ENCODE measurements at regions not wholly inside any gene's neighbourhood (a gene's known extent, or its start where the extent isn't known, plus 50 kb on each side); places are given as distances from the start of the nearest gene placed in this dataset.
A peak's percentile ranks its signal among the peaks of the same experiment; 100 is the strongest.

DNA sequence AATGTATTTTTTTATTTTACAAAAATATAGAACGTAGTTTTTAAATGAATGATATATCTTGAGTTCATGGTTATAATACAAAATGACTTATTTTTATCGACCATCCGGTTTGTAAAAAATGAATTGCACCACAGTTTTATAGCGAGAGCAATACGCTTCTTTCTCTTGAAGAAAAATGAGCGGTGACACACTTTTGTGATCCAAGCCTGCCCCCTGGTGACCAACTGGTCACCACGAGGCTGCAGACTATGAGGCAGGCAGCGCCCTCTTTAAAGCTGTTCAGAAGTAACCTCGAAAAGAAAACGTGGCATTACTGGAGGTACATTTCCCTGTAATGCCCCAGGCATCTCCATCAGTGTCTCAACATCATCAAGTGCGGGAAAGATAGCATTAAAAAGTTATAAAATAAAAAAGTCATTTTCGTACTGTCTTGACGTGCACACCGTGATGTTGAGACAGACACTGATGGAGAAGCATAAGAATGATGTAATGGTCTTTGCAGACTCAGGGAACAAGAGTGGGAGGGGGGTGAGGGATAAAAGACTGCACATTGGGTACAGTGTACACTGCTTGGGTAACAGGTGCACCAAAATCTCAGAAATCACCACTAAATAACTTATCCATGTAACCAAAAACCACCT is 734.2 kb upstream of the ADAMTS5 start:
- no peaks in the 10 kb centered on the region for H3K9me2 ChIP-seq (replicated peaks; ENCODE audit: insufficient read depth, low read length)
- H3K4me3 ChIP-seq (ENCODE audit: insufficient read depth, low read length, poor library complexity, severe bottlenecking): no peak overlapping the region
- no peak overlapping the region for H2AFZ ChIP-seq (ENCODE audit: low read depth, low read length, severe bottlenecking)
- H3K27me3 ChIP-seq (ENCODE audit: low read length): no peaks in the 10 kb centered on the region
- TF ChIP-seq, protein P1, sequence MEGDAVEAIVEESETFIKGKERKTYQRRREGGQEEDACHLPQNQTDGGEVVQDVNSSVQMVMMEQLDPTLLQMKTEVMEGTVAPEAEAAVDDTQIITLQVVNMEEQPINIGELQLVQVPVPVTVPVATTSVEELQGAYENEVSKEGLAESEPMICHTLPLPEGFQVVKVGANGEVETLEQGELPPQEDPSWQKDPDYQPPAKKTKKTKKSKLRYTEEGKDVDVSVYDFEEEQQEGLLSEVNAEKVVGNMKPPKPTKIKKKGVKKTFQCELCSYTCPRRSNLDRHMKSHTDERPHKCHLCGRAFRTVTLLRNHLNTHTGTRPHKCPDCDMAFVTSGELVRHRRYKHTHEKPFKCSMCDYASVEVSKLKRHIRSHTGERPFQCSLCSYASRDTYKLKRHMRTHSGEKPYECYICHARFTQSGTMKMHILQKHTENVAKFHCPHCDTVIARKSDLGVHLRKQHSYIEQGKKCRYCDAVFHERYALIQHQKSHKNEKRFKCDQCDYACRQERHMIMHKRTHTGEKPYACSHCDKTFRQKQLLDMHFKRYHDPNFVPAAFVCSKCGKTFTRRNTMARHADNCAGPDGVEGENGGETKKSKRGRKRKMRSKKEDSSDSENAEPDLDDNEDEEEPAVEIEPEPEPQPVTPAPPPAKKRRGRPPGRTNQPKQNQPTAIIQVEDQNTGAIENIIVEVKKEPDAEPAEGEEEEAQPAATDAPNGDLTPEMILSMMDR (IDR thresholded peaks at IDR 0.05; ENCODE audit: insufficient read depth, low read length, poor library complexity, severe bottlenecking): peak; percentile 69
- TF ChIP-seq EZH2phosphoT487 (conservative IDR thresholded peaks at IDR 0.05; ENCODE audit: low read length): no peak
- no peaks in the 10 kb centered on the region for H3K9me3 ChIP-seq (ENCODE audit: insufficient read depth, low read length)
- no peaks in the 10 kb centered on the region for H4K20me1 ChIP-seq (ENCODE audit: low read depth, low read length)
- H3K27ac ChIP-seq (ENCODE audit: low read depth, low read length): no peak overlapping the region
- H3K4me2 ChIP-seq (ENCODE audit: low read depth, low read length, poor library complexity, severe bottlenecking): no peak overlapping the region
- no peaks in the 10 kb centered on the region for H3F3A ChIP-seq (ENCODE audit: insufficient read depth)
- H3K36me3 ChIP-seq (ENCODE audit: low read length): no peaks in the 10 kb centered on the region
- no peaks in the 10 kb centered on the region for H3K79me2 ChIP-seq (ENCODE audit: insufficient read depth, low read length)
- no peak overlapping the region for H3K9ac ChIP-seq (ENCODE audit: low read length)

DNA sequence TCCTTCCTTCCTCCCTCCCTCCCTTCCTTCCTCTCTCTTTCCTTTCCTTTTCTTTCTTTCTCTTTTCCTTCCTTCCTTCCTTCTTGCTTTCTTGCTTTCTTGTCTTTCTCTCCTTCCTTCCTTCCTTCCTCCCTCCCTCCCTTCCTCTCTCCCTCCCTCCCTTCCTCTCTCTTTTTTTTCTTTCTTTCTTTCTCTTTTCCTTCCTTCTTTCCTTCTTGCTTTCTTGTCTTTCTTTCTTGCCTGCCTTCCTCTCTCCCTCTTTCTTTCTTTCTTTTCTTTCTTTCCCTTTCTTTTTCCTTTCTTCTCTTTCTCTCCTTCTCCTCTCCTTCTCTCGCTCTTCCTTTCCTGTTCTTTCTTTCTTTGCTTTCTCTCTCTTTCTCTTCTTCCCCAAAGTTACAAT is 728.4 kb upstream of the ADAMTS5 start:
- H3F3A ChIP-seq (ENCODE audit: insufficient read depth): no peaks in the 10 kb centered on the region
- no peak overlapping the region for H3K4me3 ChIP-seq (ENCODE audit: insufficient read depth, low read length, poor library complexity, severe bottlenecking)
- H3K9me3 ChIP-seq (ENCODE audit: insufficient read depth, low read length): no peaks in the 10 kb centered on the region
- H3K27ac ChIP-seq (ENCODE audit: low read depth, low read length): no peak overlapping the region
- TF ChIP-seq EZH2phosphoT487 (conservative IDR thresholded peaks at IDR 0.05; ENCODE audit: low read length): no peak
- TF ChIP-seq, protein P1 (IDR thresholded peaks at IDR 0.05; ENCODE audit: insufficient read depth, low read length, poor library complexity, severe bottlenecking): no peak
- H4K20me1 ChIP-seq (ENCODE audit: low read depth, low read length): no peaks in the 10 kb centered on the region
- H3K4me2 ChIP-seq (ENCODE audit: low read depth, low read length, poor library complexity, severe bottlenecking): no peak overlapping the region
- no peaks in the 10 kb centered on the region for H3K79me2 ChIP-seq (ENCODE audit: insufficient read depth, low read length)
- H3K9me2 ChIP-seq (replicated peaks; ENCODE audit: insufficient read depth, low read length): no peaks in the 10 kb centered on the region; the same call in 1 of the 2 replicates
- no peaks in the 10 kb centered on the region for H3K36me3 ChIP-seq (ENCODE audit: low read length)
- H3K9ac ChIP-seq (ENCODE audit: low read length): no peak overlapping the region
- no peaks in the 10 kb centered on the region for H3K27me3 ChIP-seq (ENCODE audit: low read length)
- H2AFZ ChIP-seq (ENCODE audit: low read depth, low read length, severe bottlenecking): no peak overlapping the region

DNA sequence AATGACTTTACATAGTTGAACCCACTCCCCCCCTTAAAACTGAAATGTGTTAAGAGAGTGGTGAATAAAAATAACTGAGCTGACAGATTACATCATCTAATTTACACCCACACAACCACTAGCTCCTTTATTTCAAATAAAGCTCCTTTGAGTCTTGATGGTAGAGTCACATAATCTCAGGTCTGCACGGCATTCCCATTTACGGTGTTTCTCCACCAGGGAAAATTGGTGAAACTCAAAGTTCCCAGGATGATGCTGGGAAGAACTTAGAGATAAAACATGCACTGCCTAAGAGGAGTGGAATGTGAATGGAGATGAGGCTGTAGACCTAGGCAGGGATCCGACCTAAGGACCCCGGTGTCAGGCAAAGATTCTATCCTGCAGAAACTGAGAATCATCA is 727.8 kb upstream of the ADAMTS5 start:
- Histone ChIP-seq H3F3A (ENCODE audit: insufficient read depth) (no peaks in the 10 kb centered on the region), H3K79me2 (ENCODE audit: insufficient read depth, low read length) (no peaks in the 10 kb centered on the region), H4K20me1 (ENCODE audit: low read depth, low read length) (no peaks in the 10 kb centered on the region), H3K9me2 (replicated peaks; ENCODE audit: insufficient read depth, low read length) (no peaks in the 10 kb centered on the region; the same call in 1 of the 2 replicates), H3K36me3 (ENCODE audit: low read length) (no peaks in the 10 kb centered on the region), H3K9me3 (ENCODE audit: insufficient read depth, low read length) (no peaks in the 10 kb centered on the region), H3K27me3 (ENCODE audit: low read length) (no peaks in the 10 kb centered on the region), H3K4me3 (ENCODE audit: insufficient read depth, low read length, poor library complexity, severe bottlenecking) (no peak overlapping the region), H3K9ac (ENCODE audit: low read length) (no peak overlapping the region), H2AFZ (ENCODE audit: low read depth, low read length, severe bottlenecking) (no peak overlapping the region), H3K27ac (ENCODE audit: low read depth, low read length) (no peak overlapping the region), H3K4me2 (ENCODE audit: low read depth, low read length, poor library complexity, severe bottlenecking) (no peak overlapping the region)
- TF ChIP-seq EZH2phosphoT487 (conservative IDR thresholded peaks at IDR 0.05; ENCODE audit: low read length): no peak
- TF ChIP-seq, protein P1 (IDR thresholded peaks at IDR 0.05; ENCODE audit: insufficient read depth, low read length, poor library complexity, severe bottlenecking): no peak
